GM20000 (cell line): ENCODE measurements at regions not wholly inside any gene's neighbourhood (a gene's known extent, or its start where the extent isn't known, plus 50 kb on each side); places are given as distances from the start of the nearest gene placed in this dataset.
"Not testable (repeated sequence)": the region's sequence is repeated elsewhere in the genome, so short reads cannot be mapped to it uniquely, and the experiment has no call there.

Experiments
- DNase-seq: peaks from one replicate; pipeline ENCODE4 v3.0.0; 2012; ENCODE audit warnings: low spot score
- TF ChIP-seq, protein P1 (sequence below): IDR thresholded peaks from 2 replicates; pipeline ENCODE4 v1.5.1; 2012; ENCODE audit warnings: mild to moderate bottlenecking, control low read depth; ENCODE audit errors: extremely low read depth, missing control alignments

DNA sequence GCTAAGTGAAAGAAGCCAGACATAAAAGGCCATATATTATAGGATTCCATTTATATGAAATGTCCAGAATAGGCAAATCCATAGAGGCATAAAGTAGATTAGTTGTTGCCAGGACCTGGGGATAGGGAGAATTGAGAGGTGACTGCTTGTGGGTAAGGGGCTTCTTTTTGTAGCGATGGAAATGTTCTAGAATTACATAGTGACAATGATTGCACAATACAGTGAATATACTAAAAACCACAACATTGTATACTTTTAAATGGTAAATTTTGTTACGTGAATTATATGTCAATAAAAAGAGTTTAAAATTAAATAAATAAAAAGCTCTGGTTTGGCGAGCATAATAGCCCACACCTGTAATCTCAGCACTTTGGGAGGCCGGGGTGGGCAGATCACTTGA is 486.8 kb downstream of the KLF12 start:
- TF ChIP-seq, protein P1, sequence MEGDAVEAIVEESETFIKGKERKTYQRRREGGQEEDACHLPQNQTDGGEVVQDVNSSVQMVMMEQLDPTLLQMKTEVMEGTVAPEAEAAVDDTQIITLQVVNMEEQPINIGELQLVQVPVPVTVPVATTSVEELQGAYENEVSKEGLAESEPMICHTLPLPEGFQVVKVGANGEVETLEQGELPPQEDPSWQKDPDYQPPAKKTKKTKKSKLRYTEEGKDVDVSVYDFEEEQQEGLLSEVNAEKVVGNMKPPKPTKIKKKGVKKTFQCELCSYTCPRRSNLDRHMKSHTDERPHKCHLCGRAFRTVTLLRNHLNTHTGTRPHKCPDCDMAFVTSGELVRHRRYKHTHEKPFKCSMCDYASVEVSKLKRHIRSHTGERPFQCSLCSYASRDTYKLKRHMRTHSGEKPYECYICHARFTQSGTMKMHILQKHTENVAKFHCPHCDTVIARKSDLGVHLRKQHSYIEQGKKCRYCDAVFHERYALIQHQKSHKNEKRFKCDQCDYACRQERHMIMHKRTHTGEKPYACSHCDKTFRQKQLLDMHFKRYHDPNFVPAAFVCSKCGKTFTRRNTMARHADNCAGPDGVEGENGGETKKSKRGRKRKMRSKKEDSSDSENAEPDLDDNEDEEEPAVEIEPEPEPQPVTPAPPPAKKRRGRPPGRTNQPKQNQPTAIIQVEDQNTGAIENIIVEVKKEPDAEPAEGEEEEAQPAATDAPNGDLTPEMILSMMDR = no peak
- no peak for DNase-seq

DNA sequence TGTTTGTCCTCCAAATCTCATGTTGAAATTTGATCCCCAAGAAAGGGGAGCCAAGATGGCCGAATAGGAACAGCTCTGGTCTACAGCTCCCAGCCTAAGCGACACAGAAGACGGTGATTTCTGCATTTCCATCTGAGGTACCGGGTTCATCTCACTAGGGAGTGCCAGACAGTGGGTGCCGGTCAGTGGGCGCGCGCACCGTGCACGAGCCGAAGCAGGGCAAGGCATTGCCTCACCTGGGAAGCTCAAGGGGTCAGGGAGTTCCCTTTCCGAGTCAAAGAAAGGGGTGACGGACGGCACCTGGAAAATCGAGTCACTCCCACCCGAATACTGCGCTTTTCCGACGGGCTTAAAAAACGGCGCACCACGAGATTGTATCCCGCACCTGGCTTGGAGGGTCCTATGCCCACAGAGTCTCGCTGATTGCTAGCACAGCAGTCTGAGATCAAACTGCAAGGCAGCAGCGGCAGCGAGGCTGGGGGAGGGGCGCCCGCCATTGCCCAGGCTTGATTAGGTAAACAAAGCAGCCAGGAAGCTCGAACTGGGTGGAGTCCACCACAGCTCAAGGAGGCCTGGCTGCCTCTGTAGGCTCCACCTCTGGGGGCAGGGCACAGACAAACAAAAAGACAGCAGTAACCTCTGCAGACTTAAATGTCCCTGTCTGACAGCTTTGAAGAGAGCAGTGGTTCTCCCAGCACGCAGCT is 493.6 kb downstream of the KLF12 start:
- DNase-seq = not testable (repeated sequence)

DNA sequence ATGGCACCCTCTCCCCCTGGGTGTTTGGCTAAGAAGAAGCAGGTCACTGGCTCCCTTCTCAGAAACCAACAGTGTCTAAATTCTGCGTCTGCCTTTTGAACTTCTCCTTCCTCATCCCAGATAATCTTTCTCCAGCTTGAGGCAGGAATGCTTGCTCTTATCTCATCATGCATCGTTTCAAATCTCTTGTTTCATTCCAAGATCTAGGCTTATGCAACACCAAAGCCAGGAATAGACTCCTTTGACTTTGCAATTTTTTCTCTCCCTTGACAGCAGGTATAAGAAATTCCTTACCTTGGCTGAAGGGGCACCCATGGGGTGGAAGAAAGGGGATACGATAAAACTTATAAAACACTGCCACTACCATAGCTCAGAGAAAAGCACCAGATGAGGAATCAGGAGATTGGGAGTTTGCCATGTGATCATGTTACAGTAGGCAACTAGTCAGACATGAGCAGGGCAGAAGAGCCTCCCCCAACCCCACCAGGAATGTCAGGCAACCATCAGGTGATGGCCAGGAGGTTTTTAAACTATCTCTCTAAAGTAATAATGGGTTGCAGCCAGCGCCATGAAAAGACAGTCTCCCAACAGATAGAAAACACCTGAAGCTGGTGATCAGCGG is 498.9 kb downstream of the KLF12 start:
- TF ChIP-seq, protein P1 = no peak
- DNase-seq = no peak

DNA sequence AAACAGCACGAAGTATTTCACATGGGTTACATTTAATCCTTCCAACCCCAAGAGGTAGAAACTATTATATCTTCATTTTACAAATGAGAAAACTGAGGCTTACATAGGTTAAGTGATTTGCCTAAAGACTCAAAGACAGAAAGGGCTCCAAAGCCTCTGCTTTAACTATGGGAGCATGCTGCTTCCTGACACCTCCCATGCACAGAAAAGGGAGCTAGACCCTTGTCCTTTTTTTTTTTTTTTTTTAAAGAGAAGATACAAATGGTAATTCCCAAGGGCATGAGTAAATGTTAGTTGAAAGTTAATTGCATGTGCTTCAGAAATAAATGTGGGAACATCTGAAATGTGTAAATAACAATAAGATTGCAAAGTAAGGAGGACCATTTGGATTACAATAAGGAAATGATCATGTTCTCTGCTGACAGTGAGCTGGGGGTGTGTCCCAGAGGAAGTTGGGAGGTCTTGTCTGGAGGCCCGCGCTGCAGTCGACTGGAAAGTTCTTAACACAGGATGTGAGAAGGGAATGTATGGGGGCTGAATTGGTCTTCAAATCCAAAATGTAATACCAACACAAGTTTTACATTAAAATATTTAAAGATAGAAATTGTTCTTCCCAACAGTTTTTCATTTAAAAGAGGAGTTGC is 500.3 kb downstream of the KLF12 start:
- TF ChIP-seq, protein P1 = no peak
- DNase-seq = no peak

DNA sequence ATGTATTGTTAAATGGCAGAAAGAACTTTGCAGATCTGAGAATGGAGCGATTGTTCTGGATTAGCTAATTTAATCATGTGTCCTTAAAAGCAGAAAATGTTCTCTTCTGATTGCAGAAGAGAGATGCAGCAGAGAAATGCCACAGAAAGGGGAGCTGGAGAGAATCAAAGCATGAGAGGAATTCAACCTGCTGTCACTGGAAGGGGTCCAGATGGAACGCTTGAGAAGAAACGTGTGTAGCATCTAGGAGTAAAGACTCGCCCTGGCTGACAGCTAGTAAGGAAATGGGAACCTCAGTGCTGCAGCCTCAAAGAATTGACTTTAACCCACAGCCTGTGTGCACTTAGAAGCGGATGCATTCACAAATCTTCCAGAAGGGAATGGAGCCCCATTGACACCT is 502.8 kb downstream of the KLF12 start:
- TF ChIP-seq, protein P1 = no peak
- DNase-seq = no peak

DNA sequence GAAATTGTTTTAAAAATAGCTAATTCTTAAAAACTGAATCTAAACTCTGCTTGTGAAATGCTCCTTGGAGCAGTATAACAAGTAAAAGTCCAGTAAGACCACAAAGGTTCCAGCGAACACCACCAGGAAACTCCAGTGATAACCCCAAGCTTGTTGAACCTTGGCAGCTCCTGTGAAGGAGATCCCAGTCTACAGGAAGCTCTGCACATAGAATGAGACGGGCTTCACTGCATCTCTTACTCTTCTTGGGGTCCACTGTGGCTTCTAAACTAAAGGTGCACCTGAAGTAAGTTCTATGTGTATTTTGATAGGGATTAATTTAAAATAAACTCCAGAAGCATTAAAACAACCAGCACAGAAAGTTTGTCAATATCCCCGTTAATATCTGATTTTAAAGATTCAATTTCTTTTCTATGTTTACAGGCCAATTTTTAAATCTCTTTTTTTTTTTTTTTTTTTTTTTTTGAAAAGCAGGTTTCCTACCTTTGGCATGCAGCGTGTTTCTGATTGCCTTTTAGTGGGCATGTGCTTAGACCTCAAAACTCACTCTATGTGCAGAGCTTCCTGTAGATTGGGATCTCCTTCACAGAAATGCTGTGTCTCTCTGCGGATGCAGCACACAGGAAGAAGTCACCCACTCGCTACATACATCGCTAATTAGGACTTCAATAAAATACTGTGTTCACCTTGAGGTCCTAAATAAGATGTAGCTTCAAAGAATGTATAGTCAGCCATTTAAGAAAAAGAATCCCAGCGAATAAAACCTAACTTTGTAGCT is 508.5 kb downstream of the KLF12 start:
- TF ChIP-seq, protein P1 = no peak
- no peak for DNase-seq

DNA sequence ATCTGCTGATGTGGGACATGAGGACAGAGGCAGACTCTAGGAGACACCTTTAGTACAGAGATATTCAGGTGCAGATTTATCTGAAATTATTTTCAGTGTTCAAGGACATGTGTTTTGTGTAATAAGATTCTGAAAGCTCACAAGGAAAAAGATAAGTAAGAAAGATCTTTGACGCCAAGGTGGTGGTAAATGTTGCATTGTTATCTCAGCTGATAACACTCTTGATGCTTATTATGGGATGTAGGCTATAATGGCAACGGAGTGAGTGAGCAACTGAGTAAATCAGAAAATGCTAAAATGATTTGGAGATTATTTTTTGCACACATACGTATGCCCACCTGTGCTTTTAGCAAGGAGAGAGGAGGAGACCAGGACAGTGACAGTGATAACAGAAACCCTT is 510.9 kb downstream of the KLF12 start:
- TF ChIP-seq, protein P1 = no peak
- DNase-seq = no peak
